OCI-LY7 (cell line): ENCODE measurements at regions not wholly inside any gene's neighbourhood (a gene's known extent, or its start where the extent isn't known, plus 50 kb on each side); places are given as distances from the start of the nearest gene placed in this dataset.

Source experiments
- BruUV-seq: library from RNA; stranded (reverse); fragments of 400-500 nt; replicated peaks from 2 replicates; lab custom pipeline; 2021; lab: Mats Ljungman, UMichigan
- CTCF ChIA-PET: fragments of 300-600 bp; sonication (Branson Sonifier 250); formaldehyde crosslinking; loops from one replicate; lab custom pipeline; 2022; ENCODE audit warnings: antibody characterized with exemption; ENCODE audit not compliant: unreplicated experiment; lab: Charles Lee
- POLR2A ChIA-PET: fragments of 300-600 bp; sonication (Branson Sonifier 250); formaldehyde crosslinking; loops from one replicate; lab custom pipeline; 2022; ENCODE audit warnings: antibody characterized with exemption; lab: Charles Lee
- DNase-seq: peaks from one replicate; pipeline ENCODE4 v3.0.0-alpha.2; 2015; ENCODE audit warnings: low spot score
- H2AFZ ChIP-seq: fragments of 200-600 bp; sonication (generic), shearing (Covaris generic); 2 replicates; pipeline ENCODE4 v1.6.1; 2014; ENCODE audit warnings: mild to moderate bottlenecking, antibody characterized with exemption, low read length, moderate library complexity
- H3K27ac ChIP-seq: fragments of 200-600 bp; sonication (generic); 2 replicates; pipeline ENCODE4 v1.5.1; 2014; ENCODE audit warnings: mixed run types, low read depth, mild to moderate bottlenecking, moderate library complexity, low read length, inconsistent platforms; ENCODE audit not compliant: poor library complexity, severe bottlenecking
- H3K36me3 ChIP-seq: fragments of 200-600 bp; sonication (generic); 2 replicates; pipeline ENCODE4 v1.6.1; 2014; ENCODE audit warnings: mild to moderate bottlenecking, antibody characterized with exemption, low read length, moderate library complexity, mixed read lengths; ENCODE audit not compliant: insufficient read depth
- H3K4me1 ChIP-seq: fragments of 200-600 bp; sonication (generic); 2 replicates; pipeline ENCODE4 v1.5.1; 2014; ENCODE audit warnings: mild to moderate bottlenecking, low read length; ENCODE audit not compliant: insufficient read depth, poor library complexity, severe bottlenecking
- H3K4me2 ChIP-seq: fragments of 200-600 bp; sonication (generic); 2 replicates; pipeline ENCODE4 v1.6.1; 2014; ENCODE audit warnings: mild to moderate bottlenecking, low read length
- H3K4me3 ChIP-seq: fragments of 200-600 bp; sonication (generic); 2 replicates; pipeline ENCODE4 v1.5.1; 2014; ENCODE audit warnings: mild to moderate bottlenecking, low read depth, low read length; ENCODE audit not compliant: poor library complexity, severe bottlenecking
- H3K79me2 ChIP-seq: fragments of 200-600 bp; sonication (generic); 2 replicates; pipeline ENCODE4 v1.6.1; 2016; ENCODE audit warnings: low read depth, mild to moderate bottlenecking, low read length, moderate library complexity, mixed read lengths; ENCODE audit not compliant: insufficient read depth
- H3K9me2 ChIP-seq: fragments of 200-600 bp; sonication (generic); 2 replicates; pipeline ENCODE4 v1.6.1; 2016; ENCODE audit warnings: mild to moderate bottlenecking, low read length, mixed read lengths; ENCODE audit not compliant: insufficient read depth
- H3K9me3 ChIP-seq: fragments of 200-600 bp; sonication (generic); 2 replicates; pipeline ENCODE4 v1.6.1; 2014; ENCODE audit warnings: mild to moderate bottlenecking, mixed run types, low read length, mixed read lengths
- H4K20me1 ChIP-seq: fragments of 200-600 bp; sonication (generic); 2 replicates; pipeline ENCODE4 v1.6.1; 2014; ENCODE audit warnings: mild to moderate bottlenecking, antibody characterized with exemption, low read length, moderate library complexity, mixed read lengths; ENCODE audit not compliant: insufficient read depth
- EZH2phosphoT487 ChIP-seq: fragments of 200-600 bp; sonication (generic); IDR thresholded peaks from 2 replicates; pipeline ENCODE4 v1.6.1; 2018; ENCODE audit warnings: low read depth, borderline replicate concordance, mild to moderate bottlenecking, mixed run types, antibody characterized with exemption, low read length, moderate library complexity, mixed read lengths
- intact Hi-C: fragments of 100-400 bp; cut with micrococcal nuclease; formaldehyde crosslinking; loops from one replicate; pipeline ENCODE4 v1.10.0; 2022; ENCODE audit not compliant: unreplicated experiment
- TF ChIP-seq, protein P1 (sequence below): fragments of 200-600 bp; sonication (generic); conservative IDR thresholded peaks from 2 replicates; pipeline ENCODE4 v1.5.1; 2014; ENCODE audit warnings: mild to moderate bottlenecking, antibody characterized with exemption, low read length, moderate library complexity, mixed read lengths

DNA sequence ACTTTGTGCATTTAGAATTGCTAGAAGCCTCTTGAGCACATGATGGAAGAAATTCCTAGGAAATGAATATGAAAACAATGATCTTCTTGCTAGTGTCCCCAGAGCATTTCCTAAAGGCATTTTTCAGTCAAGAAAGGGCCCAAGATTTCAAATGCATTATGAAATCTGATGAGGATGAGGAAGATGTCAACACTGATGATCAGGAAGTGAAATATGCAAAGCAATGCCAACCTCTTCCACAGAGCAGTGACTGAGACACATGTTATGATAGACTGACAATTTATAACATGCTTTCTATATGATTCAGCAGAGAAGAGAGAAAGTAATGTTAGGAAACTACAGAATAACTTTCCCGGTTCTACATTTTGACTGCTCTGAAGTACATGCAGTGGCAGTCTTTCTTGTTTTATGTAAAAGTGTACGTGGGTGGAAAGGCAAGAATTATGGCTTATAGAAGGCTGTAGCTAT lies 859.1 kb upstream of the GOT2 start:
- BruUV-seq, result no TSS peak
- no peak overlapping the region for H3K4me2 ChIP-seq
- POLR2A ChIA-PET, result no interaction called here
- H3K4me3 ChIP-seq, result no peak overlapping the region
- no peak for DNase-seq
- H3K36me3 ChIP-seq, result no peaks in the 10 kb centered on the region
- intact Hi-C loops, result no loop called here
- no peak for TF ChIP-seq EZH2phosphoT487
- TF ChIP-seq, protein P1, sequence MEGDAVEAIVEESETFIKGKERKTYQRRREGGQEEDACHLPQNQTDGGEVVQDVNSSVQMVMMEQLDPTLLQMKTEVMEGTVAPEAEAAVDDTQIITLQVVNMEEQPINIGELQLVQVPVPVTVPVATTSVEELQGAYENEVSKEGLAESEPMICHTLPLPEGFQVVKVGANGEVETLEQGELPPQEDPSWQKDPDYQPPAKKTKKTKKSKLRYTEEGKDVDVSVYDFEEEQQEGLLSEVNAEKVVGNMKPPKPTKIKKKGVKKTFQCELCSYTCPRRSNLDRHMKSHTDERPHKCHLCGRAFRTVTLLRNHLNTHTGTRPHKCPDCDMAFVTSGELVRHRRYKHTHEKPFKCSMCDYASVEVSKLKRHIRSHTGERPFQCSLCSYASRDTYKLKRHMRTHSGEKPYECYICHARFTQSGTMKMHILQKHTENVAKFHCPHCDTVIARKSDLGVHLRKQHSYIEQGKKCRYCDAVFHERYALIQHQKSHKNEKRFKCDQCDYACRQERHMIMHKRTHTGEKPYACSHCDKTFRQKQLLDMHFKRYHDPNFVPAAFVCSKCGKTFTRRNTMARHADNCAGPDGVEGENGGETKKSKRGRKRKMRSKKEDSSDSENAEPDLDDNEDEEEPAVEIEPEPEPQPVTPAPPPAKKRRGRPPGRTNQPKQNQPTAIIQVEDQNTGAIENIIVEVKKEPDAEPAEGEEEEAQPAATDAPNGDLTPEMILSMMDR, result no peak
- no peaks in the 10 kb centered on the region for H3K79me2 ChIP-seq
- no peaks in the 10 kb centered on the region for H3K9me3 ChIP-seq
- no peak overlapping the region for H3K27ac ChIP-seq
- H4K20me1 ChIP-seq, result no peaks in the 10 kb centered on the region
- no peaks in the 10 kb centered on the region for H3K4me1 ChIP-seq
- CTCF ChIA-PET, result no interaction called here
- no peak overlapping the region for H2AFZ ChIP-seq
- no peaks in the 10 kb centered on the region for H3K9me2 ChIP-seq

DNA sequence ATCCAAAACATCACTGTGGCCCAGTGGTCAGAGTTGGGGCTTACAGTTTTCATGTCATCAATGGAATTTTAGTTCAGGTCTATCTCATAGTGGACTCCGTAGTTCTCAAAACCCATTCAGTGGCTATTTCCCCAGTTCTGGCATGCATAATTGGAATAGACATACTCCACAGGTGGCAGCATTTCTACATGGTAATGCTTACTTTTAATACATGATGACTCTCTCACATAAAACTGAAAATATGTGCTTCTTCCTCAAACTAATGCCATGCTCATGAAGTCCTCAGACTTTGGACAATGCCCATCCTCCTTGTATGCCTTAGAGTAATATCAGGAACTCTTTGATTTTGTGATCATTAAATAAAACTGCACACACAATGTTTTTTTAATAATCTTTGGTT lies 857.4 kb upstream of the GOT2 start:
- Histone ChIP-seq H3K79me2 (no peaks in the 10 kb centered on the region), H3K36me3 (no peaks in the 10 kb centered on the region), H3K4me2 (no peak overlapping the region), H3K9me2 (no peaks in the 10 kb centered on the region), H4K20me1 (no peaks in the 10 kb centered on the region), H2AFZ (no peak overlapping the region), H3K4me3 (no peak overlapping the region), H3K4me1 (no peaks in the 10 kb centered on the region), H3K27ac (no peak overlapping the region), H3K9me3 (no peaks in the 10 kb centered on the region)
- DNase-seq, result no peak
- TF ChIP-seq EZH2phosphoT487, result no peak
- TF ChIP-seq, protein P1, result no peak
- BruUV-seq, result no TSS peak
- intact Hi-C loops, result no loop called here
- POLR2A ChIA-PET, result no interaction called here
- CTCF ChIA-PET, result no interaction called here

DNA sequence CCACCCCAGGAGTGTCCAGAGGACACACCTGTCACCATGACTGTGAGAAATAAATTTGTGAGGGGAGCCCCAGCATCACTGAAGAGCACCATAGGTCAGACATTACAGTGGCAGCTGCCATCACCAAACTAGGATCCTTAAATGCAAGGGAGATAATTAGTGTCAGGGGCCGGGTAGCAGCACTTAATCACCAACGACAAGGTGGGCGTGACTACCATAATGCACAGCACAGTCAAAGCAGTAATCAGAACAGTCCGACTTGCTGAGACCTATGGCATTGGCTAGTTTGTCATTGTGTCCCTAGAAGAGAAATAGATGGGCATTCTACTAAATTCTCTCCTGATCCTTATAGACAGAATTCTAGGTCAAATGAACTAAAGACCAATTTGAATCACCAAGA lies 856.7 kb upstream of the GOT2 start:
- DNase-seq, result no peak
- H3K27ac ChIP-seq, result no peak overlapping the region
- ChIA-PET POLR2A (no interaction called here), CTCF (no interaction called here)
- H4K20me1 ChIP-seq, result no peaks in the 10 kb centered on the region
- H2AFZ ChIP-seq, result no peak overlapping the region
- H3K79me2 ChIP-seq, result no peaks in the 10 kb centered on the region
- H3K9me2 ChIP-seq, result no peaks in the 10 kb centered on the region
- H3K4me2 ChIP-seq, result no peak overlapping the region
- no peaks in the 10 kb centered on the region for H3K4me1 ChIP-seq
- no peak overlapping the region for H3K4me3 ChIP-seq
- no peak for TF ChIP-seq EZH2phosphoT487
- TF ChIP-seq, protein P1, result no peak
- H3K9me3 ChIP-seq, result no peaks in the 10 kb centered on the region
- no peaks in the 10 kb centered on the region for H3K36me3 ChIP-seq
- no TSS peak for BruUV-seq
- intact Hi-C loops, result no loop called here
